ENCODE measurements at regions not wholly inside any gene's neighbourhood (a gene's known extent, or its start where the extent isn't known, plus 50 kb on each side); places are given as distances from the start of the nearest gene placed in this dataset.
"Not testable (repeated sequence)": the region's sequence is repeated elsewhere in the genome, so short reads cannot be mapped to it uniquely, and the experiment has no call there.

DNA sequence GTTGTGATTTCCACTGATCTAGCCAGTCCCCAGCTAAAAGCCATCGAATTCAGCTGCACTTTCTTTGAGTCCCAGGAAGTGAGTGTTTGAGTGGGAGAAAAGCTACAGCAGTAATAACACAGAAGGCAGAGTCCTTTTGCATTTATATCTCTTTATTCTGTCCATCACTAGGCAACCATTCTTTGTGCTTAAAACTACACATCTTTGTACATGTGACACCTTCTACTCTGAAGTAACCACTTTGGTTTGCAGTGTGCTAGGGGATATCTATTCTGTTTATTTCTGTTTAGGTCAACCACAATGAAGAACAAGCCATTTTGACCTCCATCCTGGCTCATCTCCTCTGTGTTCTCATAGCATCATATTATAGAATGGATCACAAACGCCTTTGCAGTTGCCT is 226.0 kb upstream of the SERP2 start:
- TF ChIP-seq CTCF (IDR thresholded peaks at IDR 0.05; ENCODE audit: borderline replicate concordance, extremely low read depth, insufficient read depth): no peak
- Histone ChIP-seq H3K4me1 (ENCODE audit: control insufficient read depth in 2 of 3, insufficient read depth in 2 of 3, low read depth in 1 of 3, low read length in 3 of 3) (peaks cover 0 to 2% (median 0%) of the 10 kb centered on the region in 3 donors), H3K4me3 (ENCODE audit: low read length in 3 of 3) (no peak overlapping the region), H3K9ac (ENCODE audit: low read length in 3 of 3) (no peak overlapping the region), H3K36me3 (ENCODE audit: control insufficient read depth in 2 of 3, insufficient read depth in 3 of 3, low read length in 3 of 3) (no peaks in the 10 kb centered on the region), H3K9me3 (ENCODE audit: control insufficient read depth in 2 of 3, insufficient read depth in 1 of 3, low read length in 3 of 3) (no peaks in the 10 kb centered on the region), H3K27ac (ENCODE audit: low read depth in 2 of 2, low read length in 2 of 2) (no peak overlapping the region), H3K27me3 (ENCODE audit: control insufficient read depth, insufficient read depth, low read length) (no peaks in the 10 kb centered on the region)
- intact Hi-C loops (cut with DNase I): no loop called here
- FAIRE-seq (no peak), DNase-seq (no peak)

- no peaks in the 10 kb centered on the region for H3K27me3 ChIP-seq (ENCODE audit: control insufficient read depth, insufficient read depth, low read length)
- H3K9me3 ChIP-seq (ENCODE audit: control insufficient read depth in 2 of 3, insufficient read depth in 1 of 3, low read length in 3 of 3): no peaks in the 10 kb centered on the region
- H3K9ac ChIP-seq (ENCODE audit: low read length in 3 of 3): no peak overlapping the region
- H3K4me1 ChIP-seq (ENCODE audit: control insufficient read depth in 2 of 3, insufficient read depth in 2 of 3, low read depth in 1 of 3, low read length in 3 of 3): peaks cover 0 to 2% (median 0%) of the 10 kb centered on the region in 3 donors
- TF ChIP-seq CTCF (IDR thresholded peaks at IDR 0.05; ENCODE audit: borderline replicate concordance, extremely low read depth, insufficient read depth): no peak
- no peak for FAIRE-seq
- no peak overlapping the region for H3K27ac ChIP-seq (ENCODE audit: low read depth in 2 of 2, low read length in 2 of 2)
- intact Hi-C loops (cut with DNase I): no loop called here
- no peak for DNase-seq
- no peak overlapping the region for H3K4me3 ChIP-seq (ENCODE audit: low read length in 3 of 3)
- no peaks in the 10 kb centered on the region for H3K36me3 ChIP-seq (ENCODE audit: control insufficient read depth in 2 of 3, insufficient read depth in 3 of 3, low read length in 3 of 3)
Measured at GRCh38 chr13:44148159-44148914, 225.3 kb upstream of the SERP2 start.

DNA sequence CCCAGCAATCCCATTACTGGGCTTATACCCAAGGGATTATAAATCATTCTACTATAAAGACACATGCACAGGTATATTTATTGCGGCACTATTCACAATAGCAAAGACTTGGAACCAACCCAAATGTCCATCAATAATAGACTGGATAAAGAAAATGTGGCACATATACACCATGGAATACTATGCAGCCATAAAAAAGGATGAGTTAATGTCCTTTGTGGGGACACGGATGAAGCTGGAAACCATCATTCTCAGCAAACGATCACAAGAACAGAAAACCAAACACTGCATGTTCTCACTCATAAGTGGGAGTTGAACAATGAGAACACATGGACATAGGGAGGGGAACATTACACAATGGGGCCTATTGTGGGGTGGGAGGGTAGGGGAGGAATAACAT is 224.4 kb upstream of the SERP2 start:
- H3K4me3 ChIP-seq (ENCODE audit: low read length in 3 of 3); DNase-seq; H3K4me1 ChIP-seq (ENCODE audit: control insufficient read depth in 2 of 3, insufficient read depth in 2 of 3, low read depth in 1 of 3, low read length in 3 of 3); H3K9ac ChIP-seq (ENCODE audit: low read length in 3 of 3); H3K27ac ChIP-seq (ENCODE audit: low read depth in 2 of 2, low read length in 2 of 2); H3K36me3 ChIP-seq (ENCODE audit: control insufficient read depth in 2 of 3, insufficient read depth in 3 of 3, low read length in 3 of 3); FAIRE-seq; H3K9me3 ChIP-seq (ENCODE audit: control insufficient read depth in 2 of 3, insufficient read depth in 1 of 3, low read length in 3 of 3); H3K27me3 ChIP-seq (ENCODE audit: control insufficient read depth, insufficient read depth, low read length); intact Hi-C loops (cut with DNase I): not testable (repeated sequence)

DNA sequence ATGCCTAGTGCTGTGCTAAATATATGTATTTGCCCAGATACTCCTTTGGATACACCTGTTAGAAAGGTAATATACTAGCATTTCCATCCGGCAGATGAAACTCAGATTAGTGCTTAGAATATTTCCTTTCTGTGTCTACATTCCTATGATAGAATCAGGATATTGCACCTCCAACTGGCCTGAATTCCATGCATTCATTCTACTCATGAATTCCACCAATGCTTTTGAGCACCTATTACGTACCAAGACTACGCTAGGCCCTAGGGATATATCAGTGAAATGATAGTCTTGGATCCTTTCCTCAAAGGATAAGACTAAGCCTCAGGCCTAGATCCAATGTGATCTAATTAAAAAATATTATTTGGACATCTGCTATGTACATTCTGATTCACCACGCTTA is 223.8 kb upstream of the SERP2 start:
- no peaks in the 10 kb centered on the region for H3K27me3 ChIP-seq (ENCODE audit: control insufficient read depth, insufficient read depth, low read length)
- H3K4me3 ChIP-seq (ENCODE audit: low read length in 3 of 3): no peak overlapping the region
- no peaks in the 10 kb centered on the region for H3K36me3 ChIP-seq (ENCODE audit: control insufficient read depth in 2 of 3, insufficient read depth in 3 of 3, low read length in 3 of 3)
- H3K27ac ChIP-seq (ENCODE audit: low read depth in 2 of 2, low read length in 2 of 2): no peak overlapping the region
- no peak for DNase-seq
- H3K9ac ChIP-seq (ENCODE audit: low read length in 3 of 3): no peak overlapping the region
- peaks cover 0 to 2% (median 0%) of the 10 kb centered on the region in 3 donors for H3K4me1 ChIP-seq (ENCODE audit: control insufficient read depth in 2 of 3, insufficient read depth in 2 of 3, low read depth in 1 of 3, low read length in 3 of 3)
- FAIRE-seq: no peak
- no peaks in the 10 kb centered on the region for H3K9me3 ChIP-seq (ENCODE audit: control insufficient read depth in 2 of 3, insufficient read depth in 1 of 3, low read length in 3 of 3)
- intact Hi-C loops (cut with DNase I): no loop called here
- TF ChIP-seq CTCF (IDR thresholded peaks at IDR 0.05; ENCODE audit: borderline replicate concordance, extremely low read depth, insufficient read depth): no peak

Measured in kidney (tissue), 13 donors.